K562 (cell line): ENCODE measurements at regions not wholly inside any gene's neighbourhood (a gene's known extent, or its start where the extent isn't known, plus 50 kb on each side); places are given as distances from the start of the nearest gene placed in this dataset.
A peak's percentile ranks its signal among the peaks of the same experiment; 100 is the strongest.

ENCODE experiments used
- ATAC-seq: fragments of 200-7000 bp; cut with Tn5 transposase; 3 replicates; pipeline ENCODE4 v1.9.1; 2020; ENCODE audit warnings: moderate library complexity
- BruUV-seq: library from RNA; stranded (reverse); fragments of 400-500 nt; replicated peaks from 2 replicates; lab custom pipeline; 2021; lab: Mats Ljungman, UMichigan
- CTCF ChIA-PET: fragments of 300-600 bp; formaldehyde crosslinking; extraction: SDS; loops from one replicate; lab custom pipeline; 2021; ENCODE audit warnings: low intra/inter-chr PET ratio; lab: Yijun Ruan, JAX
- POLR2A ChIA-PET: fragments of 300-600, 350-650 bp; sonication (Branson Sonifier 250); formaldehyde crosslinking; extraction: SDS; loops from one replicate; lab custom pipeline; 2021; ENCODE audit warnings: antibody characterized with exemption, inconsistent platforms; lab: Yijun Ruan, JAX
- DNase-seq, 4 experiments: peaks; one replicate each; pipeline versions ENCODE4 v3.0.0 to v3.0.0-alpha.2; 2011 to 2018; ENCODE audit warnings: low spot score in 3 of 4, mixed read lengths in 3 of 4; ENCODE audit errors: extremely low read depth in 1 of 4
- FAIRE-seq: peaks from 2 replicates; lab custom pipeline; 2011; peaks lifted over from hg19 to GRCh38; lab: Jason Lieb, UNC
- H2AFZ ChIP-seq: 2 replicates; pipeline ENCODE4 v1.6.0; 2011; ENCODE audit warnings: low read depth, low read length, control low read depth, inconsistent platforms
- H3K27ac ChIP-seq: fragments of 200-600 bp; 3 replicates; pipeline ENCODE4 v1.8.0; 2011; ENCODE audit warnings: low read depth, mild to moderate bottlenecking, control low read depth, inconsistent platforms, low read length, moderate library complexity, mixed read lengths; ENCODE audit errors: extremely low read depth
- H3K27me3 ChIP-seq, 2 experiments: fragments of 300-600 bp in 1 of 2; 2 replicates in 1 of 2; 3 replicates in 1 of 2; pipeline versions ENCODE4 v1.6.0 to v1.8.0; 2011; ENCODE audit warnings: inconsistent platforms in 2 of 2, low read length in 2 of 2, mild to moderate bottlenecking in 1 of 2, mixed read lengths in 1 of 2, moderate library complexity in 1 of 2; ENCODE audit not compliant: control insufficient read depth in 2 of 2, insufficient read depth in 2 of 2
- H3K36me3 ChIP-seq: fragments of 300-600 bp; 3 replicates; pipeline ENCODE4 v1.8.0; 2011; ENCODE audit warnings: mild to moderate bottlenecking, low read length, inconsistent platforms; ENCODE audit not compliant: control insufficient read depth, insufficient read depth
- H3K4me1 ChIP-seq, 2 experiments: fragments of 200-600 bp in 1 of 2; replicated peaks in 1 of 2; 2 replicates in 1 of 2; 3 replicates in 1 of 2; pipeline versions ENCODE4 v1.5.1 to v1.8.0; 2011; ENCODE audit warnings: inconsistent platforms in 2 of 2, low read length in 2 of 2, mild to moderate bottlenecking in 1 of 2, mixed read lengths in 1 of 2, moderate library complexity in 1 of 2; ENCODE audit not compliant: control insufficient read depth in 2 of 2, insufficient read depth in 2 of 2
- H3K4me2 ChIP-seq: 2 replicates; pipeline ENCODE4 v1.6.1; 2011; ENCODE audit warnings: low read length, control low read depth, inconsistent platforms, mixed read lengths; ENCODE audit not compliant: insufficient read depth
- H3K4me3 ChIP-seq: fragments of 200-600 bp; sonication (generic), shearing (Covaris generic); 2 replicates; pipeline ENCODE4 v1.5.1; 2016; ENCODE audit warnings: control low read depth, inconsistent platforms
- H3K79me2 ChIP-seq: fragments of 200-600 bp; 3 replicates; pipeline ENCODE4 v1.8.0; 2011; ENCODE audit warnings: low read length, inconsistent platforms; ENCODE audit not compliant: control insufficient read depth, insufficient read depth
- H3K9ac ChIP-seq, 2 experiments: 2 replicates each; pipeline versions ENCODE4 v1.6.0 to v1.6.1; 2011; ENCODE audit warnings: low read depth in 2 of 2, low read length in 2 of 2, control low read depth in 1 of 2, inconsistent platforms in 1 of 2, mild to moderate bottlenecking in 1 of 2, mixed read lengths in 1 of 2; ENCODE audit not compliant: insufficient read depth in 1 of 2
- H3K9me1 ChIP-seq: one replicate; pipeline ENCODE4 v1.6.0; 2011; ENCODE audit warnings: inconsistent platforms, mild to moderate bottlenecking, low read length, moderate library complexity; ENCODE audit not compliant: control insufficient read depth, insufficient read depth
- H3K9me3 ChIP-seq: replicated peaks from 2 replicates; pipeline ENCODE4 v1.5.1; 2011; ENCODE audit warnings: low read depth, low read length, inconsistent platforms; ENCODE audit not compliant: control insufficient read depth, insufficient read depth
- H4K20me1 ChIP-seq: replicated peaks from 2 replicates; pipeline ENCODE4 v1.6.1; 2011; ENCODE audit warnings: low read length, inconsistent platforms, mixed read lengths; ENCODE audit not compliant: control insufficient read depth, insufficient read depth
- CREB1 ChIP-seq, 2 experiments: sonication (generic) in 1 of 2; formaldehyde crosslinking in 1 of 2; IDR thresholded peaks; 2 replicates each; pipeline versions ENCODE4 v1.6.1 to v1.8.0; 2012 to 2022; ENCODE audit warnings: inconsistent platforms in 1 of 2, mild to moderate bottlenecking in 1 of 2, missing genetic modification reagents in 1 of 2, moderate library complexity in 1 of 2
- DIDO1 ChIP-seq: fragments of 450-650 bp; IDR thresholded peaks from 2 replicates; pipeline ENCODE4 v1.6.1; 2016; ENCODE audit warnings: low read depth, missing biosample characterization, missing genetic modification characterization
- EHMT2 ChIP-seq: fragments of 450-650 bp; IDR thresholded peaks from 2 replicates; pipeline ENCODE4 v1.6.1; 2018; ENCODE audit warnings: antibody characterized with exemption
- FOXA1 ChIP-seq: fragments of 450-650 bp; IDR thresholded peaks from 2 replicates; pipeline ENCODE4 v1.6.1; 2016; ENCODE audit warnings: mild to moderate bottlenecking, borderline replicate concordance
- ILK ChIP-seq: fragments of 450-650 bp; IDR thresholded peaks from 2 replicates; pipeline ENCODE4 v1.6.1; 2016; ENCODE audit warnings: missing genetic modification characterization, low read depth, mild to moderate bottlenecking, missing compliant biosample characterization, moderate library complexity, borderline replicate concordance
- L3MBTL2 ChIP-seq: fragments of 450-650 bp; IDR thresholded peaks from 2 replicates; pipeline ENCODE4 v1.6.1; 2016; ENCODE audit warnings: mild to moderate bottlenecking, moderate library complexity
- NCOA4 ChIP-seq: fragments of 450-650 bp; IDR thresholded peaks from 2 replicates; pipeline ENCODE4 v1.6.1; 2018; ENCODE audit warnings: mild to moderate bottlenecking; ENCODE audit not compliant: partially characterized antibody
- NEUROD1 ChIP-seq: fragments of 150-350 bp; IDR thresholded peaks from 2 replicates; pipeline ENCODE4 v1.6.1; 2014; ENCODE audit warnings: borderline replicate concordance, low read length, low read depth; ENCODE audit not compliant: partially characterized antibody
- NFE2 ChIP-seq: IDR thresholded peaks from 2 replicates; pipeline ENCODE4 v1.6.1; 2014; ENCODE audit warnings: antibody characterized with exemption, low read depth
- NR3C1 ChIP-seq: sonication (generic); formaldehyde crosslinking; IDR thresholded peaks from 2 replicates; pipeline ENCODE4 v1.8.1; 2022; ENCODE audit warnings: missing genetic modification reagents
- PHTF2 ChIP-seq: fragments of 250-450 bp; sonication (Bioruptor Pico); IDR thresholded peaks from 2 replicates; pipeline ENCODE4 v1.5.0; 2021; ENCODE audit warnings: mild to moderate bottlenecking
- POLR2A ChIP-seq: fragments of 450-650 bp; conservative IDR thresholded peaks from 2 replicates; pipeline ENCODE4 v1.6.1; 2016
- SRSF3 ChIP-seq: fragments of 200-400 bp; formaldehyde crosslinking; IDR thresholded peaks from 2 replicates; pipeline ENCODE4 v1.6.1; 2016; ENCODE audit warnings: mild to moderate bottlenecking, low read length, moderate library complexity; ENCODE audit not compliant: insufficient read depth
- SUPT5H ChIP-seq: fragments of 450-650 bp; IDR thresholded peaks from 2 replicates; pipeline ENCODE4 v1.6.1; 2016
- WGBS: fragments of 100-300 bp; shearing (Covaris generic); methylation state at CpG from one replicate; pipeline ENCODE4 v1.1.6; 2016; ENCODE audit warnings: low coverage, mixed read lengths; ENCODE audit not compliant: insufficient coverage; ENCODE audit errors: missing lambda C conversion rate; 5-methylcytosine and 5-hydroxymethylcytosine counted together
- in situ Hi-C: fragments of 300-500 bp; cut with MboI; formaldehyde crosslinking; loops from 4 replicates; pipeline ENCODE4 v1.15.0; 2018; ENCODE audit warnings: inconsistent platforms, mixed read lengths
- intact Hi-C: fragments of 100-400 bp; cut with micrococcal nuclease; formaldehyde crosslinking; loops from 2 replicates; pipeline ENCODE4 v1.14.2; 2022
- TF ChIP-seq, protein P1 (sequence below): fragments of 250-450 bp; sonication (Bioruptor Pico); IDR thresholded peaks from 2 replicates; pipeline ENCODE4 v1.8.0; 2021; ENCODE audit warnings: moderate library complexity, mild to moderate bottlenecking, inconsistent platforms
- TF ChIP-seq, protein P2 (sequence below): sonication (generic); formaldehyde crosslinking; IDR thresholded peaks from 2 replicates; pipeline ENCODE4 v1.8.1; 2023; ENCODE audit warnings: mild to moderate bottlenecking, missing genetic modification reagents, moderate library complexity
- TF ChIP-seq, protein P3 (sequence below): fragments of 150-350 bp; IDR thresholded peaks from 2 replicates; pipeline ENCODE4 v1.6.1; 2014; ENCODE audit warnings: low read depth, mild to moderate bottlenecking, low read length, borderline replicate concordance

DNA sequence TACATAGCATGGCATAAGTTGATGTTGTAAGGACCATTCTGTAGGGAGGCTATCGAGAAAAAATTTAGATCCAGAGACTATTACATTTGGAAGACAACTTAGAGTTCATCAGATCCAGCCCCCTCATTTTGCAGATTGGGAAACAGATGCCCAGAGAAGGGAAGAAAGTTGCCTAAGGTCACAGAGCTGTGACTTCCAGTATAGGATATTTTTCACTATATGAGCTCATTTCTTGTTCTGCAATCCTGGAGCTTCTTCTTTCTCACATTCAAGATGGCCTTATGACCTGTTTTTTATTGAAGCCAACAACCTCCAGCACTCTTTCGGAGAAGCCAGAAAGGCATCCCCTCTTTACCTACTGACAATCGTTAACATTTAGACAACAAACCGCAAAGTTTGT is 421.8 kb upstream of the PLXNA2 start (continued):
- TF ChIP-seq, protein P1, sequence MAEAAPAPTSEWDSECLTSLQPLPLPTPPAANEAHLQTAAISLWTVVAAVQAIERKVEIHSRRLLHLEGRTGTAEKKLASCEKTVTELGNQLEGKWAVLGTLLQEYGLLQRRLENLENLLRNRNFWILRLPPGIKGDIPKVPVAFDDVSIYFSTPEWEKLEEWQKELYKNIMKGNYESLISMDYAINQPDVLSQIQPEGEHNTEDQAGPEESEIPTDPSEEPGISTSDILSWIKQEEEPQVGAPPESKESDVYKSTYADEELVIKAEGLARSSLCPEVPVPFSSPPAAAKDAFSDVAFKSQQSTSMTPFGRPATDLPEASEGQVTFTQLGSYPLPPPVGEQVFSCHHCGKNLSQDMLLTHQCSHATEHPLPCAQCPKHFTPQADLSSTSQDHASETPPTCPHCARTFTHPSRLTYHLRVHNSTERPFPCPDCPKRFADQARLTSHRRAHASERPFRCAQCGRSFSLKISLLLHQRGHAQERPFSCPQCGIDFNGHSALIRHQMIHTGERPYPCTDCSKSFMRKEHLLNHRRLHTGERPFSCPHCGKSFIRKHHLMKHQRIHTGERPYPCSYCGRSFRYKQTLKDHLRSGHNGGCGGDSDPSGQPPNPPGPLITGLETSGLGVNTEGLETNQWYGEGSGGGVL (CRISPR knock-in tag): no peak
- TF ChIP-seq ILK (tag) (no peak), DIDO1 (tag) (no peak), NR3C1 (CRISPR knock-in tag) (no peak), CREB1 (IDR thresholded peaks at IDR 0.05) (no peak), CREB1 (CRISPR knock-in tag; IDR thresholded peaks at IDR 0.05) (no peak), FOXA1 (no peak), SRSF3 (no peak), NFE2 (no peak)
- TF ChIP-seq, all 486 proteins: peak for 0

DNA sequence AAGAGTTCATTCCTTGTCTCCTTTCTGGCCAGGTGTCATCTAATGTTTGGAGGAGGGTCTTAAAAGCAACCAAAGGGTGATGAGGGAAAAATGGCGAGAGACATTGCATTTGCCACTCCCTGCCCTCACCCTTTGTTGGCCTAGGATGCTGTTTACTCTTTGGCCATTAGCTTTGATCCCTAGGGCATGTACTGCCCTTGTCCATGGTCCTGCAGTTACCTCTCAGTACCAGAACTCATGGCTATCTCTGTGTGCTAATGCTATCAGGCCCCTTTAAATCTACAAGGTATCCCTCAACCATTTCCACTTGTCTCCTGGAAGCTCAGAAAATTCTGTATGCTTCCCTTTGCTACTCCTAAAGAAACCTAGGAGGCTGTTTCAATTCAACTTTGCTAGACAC is 424.8 kb upstream of the PLXNA2 start:
- Histone ChIP-seq H3K9me3 (no peaks in the 10 kb centered on the region), H3K27ac (no peak overlapping the region), H3K4me1 (no peaks in the 10 kb centered on the region), H3K9me1 (no peaks in the 10 kb centered on the region), H3K4me2 (no peak overlapping the region), H4K20me1 (no peaks in the 10 kb centered on the region), H3K27me3 (no peaks in the 10 kb centered on the region), H2AFZ (no peak overlapping the region), H3K36me3 (no peaks in the 10 kb centered on the region), H3K9ac (no peak overlapping the region), H3K79me2 (no peaks in the 10 kb centered on the region), H3K4me3 (no peak overlapping the region)
- no TSS peak for BruUV-seq
- POLR2A ChIA-PET: no interaction called here
- FAIRE-seq (no peak), ATAC-seq (no peak), DNase-seq (no peak)
- intact Hi-C loops: no loop called here
- in situ Hi-C loops: no loop called here
- WGBS: 0% methylated on average over 1 of the region's 1 CpG
- CTCF ChIA-PET: no interaction called here
- TF ChIP-seq, protein P2, sequence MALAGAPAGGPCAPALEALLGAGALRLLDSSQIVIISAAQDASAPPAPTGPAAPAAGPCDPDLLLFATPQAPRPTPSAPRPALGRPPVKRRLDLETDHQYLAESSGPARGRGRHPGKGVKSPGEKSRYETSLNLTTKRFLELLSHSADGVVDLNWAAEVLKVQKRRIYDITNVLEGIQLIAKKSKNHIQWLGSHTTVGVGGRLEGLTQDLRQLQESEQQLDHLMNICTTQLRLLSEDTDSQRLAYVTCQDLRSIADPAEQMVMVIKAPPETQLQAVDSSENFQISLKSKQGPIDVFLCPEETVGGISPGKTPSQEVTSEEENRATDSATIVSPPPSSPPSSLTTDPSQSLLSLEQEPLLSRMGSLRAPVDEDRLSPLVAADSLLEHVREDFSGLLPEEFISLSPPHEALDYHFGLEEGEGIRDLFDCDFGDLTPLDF (CRISPR knock-in tag): no peak
- TF ChIP-seq NCOA4 (no peak), PHTF2 (CRISPR knock-in tag) (no peak), POLR2A (no peak), SUPT5H (no peak), L3MBTL2 (no peak), NEUROD1 (no peak), EHMT2 (peak; percentile 82)
- TF ChIP-seq, protein P3, sequence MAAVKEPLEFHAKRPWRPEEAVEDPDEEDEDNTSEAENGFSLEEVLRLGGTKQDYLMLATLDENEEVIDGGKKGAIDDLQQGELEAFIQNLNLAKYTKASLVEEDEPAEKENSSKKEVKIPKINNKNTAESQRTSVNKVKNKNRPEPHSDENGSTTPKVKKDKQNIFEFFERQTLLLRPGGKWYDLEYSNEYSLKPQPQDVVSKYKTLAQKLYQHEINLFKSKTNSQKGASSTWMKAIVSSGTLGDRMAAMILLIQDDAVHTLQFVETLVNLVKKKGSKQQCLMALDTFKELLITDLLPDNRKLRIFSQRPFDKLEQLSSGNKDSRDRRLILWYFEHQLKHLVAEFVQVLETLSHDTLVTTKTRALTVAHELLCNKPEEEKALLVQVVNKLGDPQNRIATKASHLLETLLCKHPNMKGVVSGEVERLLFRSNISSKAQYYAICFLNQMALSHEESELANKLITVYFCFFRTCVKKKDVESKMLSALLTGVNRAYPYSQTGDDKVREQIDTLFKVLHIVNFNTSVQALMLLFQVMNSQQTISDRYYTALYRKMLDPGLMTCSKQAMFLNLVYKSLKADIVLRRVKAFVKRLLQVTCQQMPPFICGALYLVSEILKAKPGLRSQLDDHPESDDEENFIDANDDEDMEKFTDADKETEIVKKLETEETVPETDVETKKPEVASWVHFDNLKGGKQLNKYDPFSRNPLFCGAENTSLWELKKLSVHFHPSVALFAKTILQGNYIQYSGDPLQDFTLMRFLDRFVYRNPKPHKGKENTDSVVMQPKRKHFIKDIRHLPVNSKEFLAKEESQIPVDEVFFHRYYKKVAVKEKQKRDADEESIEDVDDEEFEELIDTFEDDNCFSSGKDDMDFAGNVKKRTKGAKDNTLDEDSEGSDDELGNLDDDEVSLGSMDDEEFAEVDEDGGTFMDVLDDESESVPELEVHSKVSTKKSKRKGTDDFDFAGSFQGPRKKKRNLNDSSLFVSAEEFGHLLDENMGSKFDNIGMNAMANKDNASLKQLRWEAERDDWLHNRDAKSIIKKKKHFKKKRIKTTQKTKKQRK: no peak
